ENCODE measurements at regions not wholly inside any gene's neighbourhood (a gene's known extent, or its start where the extent isn't known, plus 50 kb on each side); places are given as distances from the start of the nearest gene placed in this dataset.

- no peak overlapping the region for H3K27ac ChIP-seq
- no peak for DNase-seq (ENCODE audit: low read depth in 1 of 2, low spot score in 1 of 2)
- no peak overlapping the region for H3K4me3 ChIP-seq
- no peak for TF ChIP-seq CTCF (IDR thresholded peaks at IDR 0.05; ENCODE audit: low read depth, low read length)
- no peaks in the 10 kb centered on the region for H3K27me3 ChIP-seq
- no peaks in the 10 kb centered on the region for H3K36me3 ChIP-seq
- no peaks in the 10 kb centered on the region for H3K4me1 ChIP-seq (ENCODE audit: low read depth)
- no peaks in the 10 kb centered on the region for H3K9me3 ChIP-seq (ENCODE audit: low read depth)
Observed at GRCh38 chr10:10774416-10774815, 243.3 kb upstream of the CELF2 start.

GRCh38 chr10:10776363-10776762, 241.3 kb upstream of the CELF2 start:
- Histone ChIP-seq H3K4me1 (ENCODE audit: low read depth) (no peaks in the 10 kb centered on the region), H3K36me3 (no peaks in the 10 kb centered on the region), H3K4me3 (no peak overlapping the region), H3K27me3 (no peaks in the 10 kb centered on the region), H3K9me3 (ENCODE audit: low read depth) (no peaks in the 10 kb centered on the region), H3K27ac (no peak overlapping the region)
- DNase-seq (ENCODE audit: low read depth in 1 of 2, low spot score in 1 of 2) = no peak
- no peak for TF ChIP-seq CTCF (IDR thresholded peaks at IDR 0.05; ENCODE audit: low read depth, low read length)

DNA sequence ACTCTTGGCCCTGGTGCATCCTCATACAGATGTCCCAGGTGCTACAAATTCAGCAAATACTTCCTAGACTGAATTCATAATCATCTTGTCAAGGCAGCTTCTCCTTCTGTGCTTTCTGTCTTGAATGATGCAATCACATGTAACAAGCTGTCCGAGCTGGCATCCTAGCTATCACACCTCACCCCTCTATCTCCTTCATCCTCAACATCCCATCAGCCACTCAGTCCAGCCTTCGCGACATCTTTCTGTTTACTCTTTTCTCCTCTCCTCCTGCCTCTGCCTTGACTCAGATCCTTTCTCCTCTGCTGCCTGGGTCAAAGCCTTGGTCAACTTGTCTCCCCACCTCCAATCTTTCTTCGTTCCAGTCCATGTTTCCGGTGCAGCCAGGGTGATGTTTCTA, 240.4 kb upstream of the CELF2 start:
- no peaks in the 10 kb centered on the region for H3K9me3 ChIP-seq (ENCODE audit: low read depth)
- no peaks in the 10 kb centered on the region for H3K36me3 ChIP-seq
- no peaks in the 10 kb centered on the region for H3K4me1 ChIP-seq (ENCODE audit: low read depth)
- no peaks in the 10 kb centered on the region for H3K27me3 ChIP-seq
- H3K27ac ChIP-seq = no peak overlapping the region
- H3K4me3 ChIP-seq = no peak overlapping the region
- no peak for DNase-seq (ENCODE audit: low read depth in 1 of 2, low spot score in 1 of 2)
- no peak for TF ChIP-seq CTCF (IDR thresholded peaks at IDR 0.05; ENCODE audit: low read depth, low read length)

DNA sequence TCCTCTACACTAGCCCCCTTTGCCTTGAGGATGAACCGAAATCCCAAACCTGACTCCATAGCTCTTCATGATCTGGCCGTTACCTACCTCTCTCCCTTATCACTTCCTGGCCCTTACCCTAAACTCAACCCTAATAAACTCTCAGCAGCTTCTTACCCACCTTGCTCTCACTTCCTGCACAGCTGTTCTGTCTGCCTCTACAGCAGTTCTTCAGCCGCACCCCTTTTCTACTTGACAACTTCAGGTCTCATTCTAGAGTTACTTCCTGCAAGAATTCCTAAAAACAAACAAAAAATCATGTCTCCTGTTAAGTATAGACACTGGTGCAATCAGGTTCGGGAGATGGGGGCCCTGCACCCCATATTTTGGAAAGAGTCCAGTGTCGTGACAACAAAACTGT, 239.9 kb upstream of the CELF2 start:
- no peaks in the 10 kb centered on the region for H3K4me1 ChIP-seq (ENCODE audit: low read depth)
- no peak for DNase-seq (ENCODE audit: low read depth in 1 of 2, low spot score in 1 of 2)
- H3K36me3 ChIP-seq = no peaks in the 10 kb centered on the region
- no peaks in the 10 kb centered on the region for H3K27me3 ChIP-seq
- H3K9me3 ChIP-seq (ENCODE audit: low read depth) = no peaks in the 10 kb centered on the region
- H3K4me3 ChIP-seq = no peak overlapping the region
- TF ChIP-seq CTCF (IDR thresholded peaks at IDR 0.05; ENCODE audit: low read depth, low read length) = no peak
- H3K27ac ChIP-seq = no peak overlapping the region

- Histone ChIP-seq H3K9me3 (ENCODE audit: low read depth) (no peaks in the 10 kb centered on the region), H3K4me1 (ENCODE audit: low read depth) (no peaks in the 10 kb centered on the region), H3K27me3 (no peaks in the 10 kb centered on the region), H3K36me3 (no peaks in the 10 kb centered on the region), H3K4me3 (no peak overlapping the region), H3K27ac (no peak overlapping the region)
- no peak for TF ChIP-seq CTCF (IDR thresholded peaks at IDR 0.05; ENCODE audit: low read depth, low read length)
- no peak for DNase-seq (ENCODE audit: low read depth in 1 of 2, low spot score in 1 of 2)
Observed at GRCh38 chr10:10778959-10779358, 238.7 kb upstream of the CELF2 start.

DNA sequence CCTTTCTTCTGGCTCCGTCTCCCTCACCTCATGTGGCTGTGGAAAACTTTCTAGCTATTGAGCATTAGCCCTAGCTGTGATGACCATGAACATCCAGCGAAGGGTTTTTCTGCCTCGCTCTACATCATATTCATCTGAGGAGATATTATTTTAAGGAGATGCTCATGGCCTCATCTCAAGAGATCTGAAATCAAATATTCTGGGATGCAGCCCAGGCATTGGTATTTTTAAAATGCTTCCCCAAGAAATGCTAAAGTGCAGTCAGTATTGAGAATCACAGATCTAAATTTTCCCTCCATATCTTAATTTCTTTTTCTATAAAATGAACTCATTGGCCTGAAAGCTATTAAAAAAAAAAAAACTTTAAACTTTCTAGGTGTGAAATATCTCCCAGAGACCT, 238.2 kb upstream of the CELF2 start:
- no peak overlapping the region for H3K27ac ChIP-seq
- H3K36me3 ChIP-seq = no peaks in the 10 kb centered on the region
- H3K9me3 ChIP-seq (ENCODE audit: low read depth) = no peaks in the 10 kb centered on the region
- TF ChIP-seq CTCF (IDR thresholded peaks at IDR 0.05; ENCODE audit: low read depth, low read length) = no peak
- DNase-seq (ENCODE audit: low read depth in 1 of 2, low spot score in 1 of 2) = no peak
- H3K4me1 ChIP-seq (ENCODE audit: low read depth) = no peaks in the 10 kb centered on the region
- H3K27me3 ChIP-seq = no peaks in the 10 kb centered on the region
- no peak overlapping the region for H3K4me3 ChIP-seq
